Esophagus (tissue), 2 donors: ENCODE measurements at regions not wholly inside any gene's neighbourhood (a gene's known extent, or its start where the extent isn't known, plus 50 kb on each side); places are given as distances from the start of the nearest gene placed in this dataset.

ENCODE experiments used
- H3K27ac ChIP-seq, 2 donors: one replicate each; pipeline ENCODE4 v1.5.1; 2013; ENCODE audit warnings: low read depth in 2 of 2, mild to moderate bottlenecking in 2 of 2, inconsistent platforms in 1 of 2, low read length in 1 of 2, moderate library complexity in 1 of 2
- H3K27me3 ChIP-seq, 2 donors: one replicate each; pipeline ENCODE4 v1.6.1; 2013; ENCODE audit warnings: low read length in 2 of 2, control low read depth in 1 of 2, mild to moderate bottlenecking in 1 of 2; ENCODE audit not compliant: insufficient read depth in 2 of 2, control insufficient read depth in 1 of 2
- H3K36me3 ChIP-seq, 2 donors: one replicate each; pipeline ENCODE4 v1.6.1; 2013; ENCODE audit warnings: low read length in 1 of 2; ENCODE audit not compliant: control insufficient read depth in 2 of 2, insufficient read depth in 2 of 2
- H3K4me1 ChIP-seq, 2 donors: one replicate each; pipeline ENCODE4 v1.6.1; 2013; ENCODE audit warnings: low read length in 1 of 2; ENCODE audit not compliant: control insufficient read depth in 2 of 2, insufficient read depth in 2 of 2
- H3K4me3 ChIP-seq, 2 donors: one replicate each; pipeline ENCODE4 v1.5.1; 2013; ENCODE audit warnings: low read length in 2 of 2, mild to moderate bottlenecking in 2 of 2, low read depth in 1 of 2, moderate library complexity in 1 of 2
- H3K9me3 ChIP-seq, 2 donors: one replicate each; pipeline ENCODE4 v1.6.1; 2013; ENCODE audit warnings: mild to moderate bottlenecking in 2 of 2, low read depth in 1 of 2, low read length in 1 of 2, moderate library complexity in 1 of 2; ENCODE audit not compliant: control insufficient read depth in 2 of 2, insufficient read depth in 1 of 2
- WGBS, 2 donors: extraction: QIAGEN DNeasy Blood & Tissue Kit; methylation state at CpG; one replicate each; pipeline ENCODE4 v1.1.7; 2013; 5-methylcytosine and 5-hydroxymethylcytosine counted together
- donor health status: healthy with polysubstance abuse.
- donor health status: Bipolar disorder and iron deficiency.

DNA sequence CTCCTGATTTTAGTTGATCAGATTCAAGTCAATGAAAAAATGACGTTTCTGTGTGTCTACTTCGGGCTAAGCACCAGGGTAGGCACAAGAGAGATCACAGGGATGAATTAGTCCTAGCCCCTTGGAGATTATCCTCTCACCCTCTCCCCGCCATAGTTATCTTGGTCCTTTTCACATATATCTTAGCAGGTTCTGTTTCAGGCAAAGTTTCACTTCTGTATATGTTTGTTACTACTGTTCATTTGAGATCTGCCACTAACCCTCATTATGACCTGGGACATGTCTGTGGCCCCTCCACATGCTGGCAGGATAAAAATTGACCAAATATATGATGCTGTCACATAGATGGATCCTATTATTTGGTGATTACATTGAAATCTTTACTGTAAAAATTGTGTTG is 186.1 kb downstream of the AASDHPPT start:
- no peaks in the 10 kb centered on the region for H3K9me3 ChIP-seq
- no peaks in the 10 kb centered on the region for H3K27me3 ChIP-seq
- H3K27ac ChIP-seq = no peak overlapping the region
- H3K4me1 ChIP-seq = no peaks in the 10 kb centered on the region
- H3K36me3 ChIP-seq = no peaks in the 10 kb centered on the region
- WGBS, 2 donors = 80 to 81% methylated on average over 3 of the region's 3 CpGs
- H3K4me3 ChIP-seq = no peak overlapping the region

DNA sequence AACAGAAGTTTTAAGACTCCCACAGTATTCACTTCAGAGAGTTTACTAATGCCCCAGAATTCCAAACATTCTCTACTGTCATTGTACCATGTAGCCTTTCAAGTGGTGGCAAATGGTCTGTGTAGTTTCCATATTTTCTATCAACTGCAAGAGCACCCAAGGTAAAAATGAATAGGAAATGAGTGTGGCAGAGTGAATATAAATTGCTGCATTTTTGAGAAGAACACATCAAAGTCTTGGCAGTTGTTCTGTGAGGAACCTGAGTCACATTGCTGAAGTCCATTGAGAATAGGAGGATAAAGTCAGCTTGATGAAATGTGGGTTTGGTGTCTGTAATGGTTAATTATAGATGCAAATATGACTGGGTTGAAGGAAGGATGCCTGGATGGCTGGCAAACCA is 193.6 kb downstream of the AASDHPPT start:
- H3K27me3 ChIP-seq = no peaks in the 10 kb centered on the region
- H3K4me1 ChIP-seq = no peaks in the 10 kb centered on the region
- no peaks in the 10 kb centered on the region for H3K36me3 ChIP-seq
- no peak overlapping the region for H3K4me3 ChIP-seq
- no peak overlapping the region for H3K27ac ChIP-seq
- H3K9me3 ChIP-seq = no peaks in the 10 kb centered on the region

DNA sequence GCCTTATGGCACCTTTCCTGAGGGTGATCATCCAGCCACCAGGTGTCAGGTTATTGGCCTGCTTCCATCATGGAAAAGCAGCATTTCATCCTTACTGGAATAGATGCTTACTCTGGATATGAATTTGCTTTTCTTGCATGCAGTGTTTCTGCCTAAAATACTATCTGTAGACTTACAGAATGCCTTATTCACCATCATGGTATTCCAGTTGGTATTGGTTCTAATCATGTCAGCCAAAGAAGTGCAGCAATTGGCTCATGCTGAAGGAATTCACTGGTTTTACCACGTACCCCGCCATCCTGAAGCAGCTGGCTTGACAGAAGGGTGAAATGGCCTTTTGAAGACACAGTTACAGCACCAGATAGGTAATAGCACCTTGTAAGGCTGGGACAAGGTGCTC is 194.2 kb downstream of the AASDHPPT start:
- Histone ChIP-seq H3K4me1 (no peaks in the 10 kb centered on the region), H3K9me3 (no peaks in the 10 kb centered on the region), H3K27me3 (no peaks in the 10 kb centered on the region), H3K27ac (no peak overlapping the region), H3K4me3 (no peak overlapping the region), H3K36me3 (no peaks in the 10 kb centered on the region)
- WGBS, 2 donors = 89 to 92% methylated on average over 2 of the region's 2 CpGs

DNA sequence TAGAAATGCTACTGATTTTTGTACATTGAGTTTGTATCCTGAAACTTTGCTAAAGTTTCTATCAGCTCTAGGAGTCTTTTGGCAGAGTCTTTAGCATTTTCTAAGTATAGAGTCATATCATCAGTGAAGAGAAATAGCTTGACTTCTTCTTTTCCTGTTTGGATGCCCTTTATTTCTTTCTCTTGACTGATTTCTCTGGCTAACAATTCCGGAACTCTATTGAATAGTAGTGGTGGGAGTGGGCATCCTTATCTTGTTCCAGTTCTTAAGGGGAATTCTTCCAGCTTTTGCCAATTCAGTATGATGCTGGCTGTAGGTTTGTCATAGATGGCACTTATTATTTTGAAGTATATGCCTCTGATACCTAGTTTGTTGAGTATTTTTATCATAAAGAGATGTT is 197.7 kb downstream of the AASDHPPT start:
- H3K9me3 ChIP-seq = no peaks in the 10 kb centered on the region
- no peaks in the 10 kb centered on the region for H3K36me3 ChIP-seq
- 81 to 90% methylated on average over 1 of the region's 1 CpG for WGBS, 2 donors
- no peaks in the 10 kb centered on the region for H3K4me1 ChIP-seq
- H3K27me3 ChIP-seq = no peaks in the 10 kb centered on the region
- H3K4me3 ChIP-seq = no peak overlapping the region
- no peak overlapping the region for H3K27ac ChIP-seq

DNA sequence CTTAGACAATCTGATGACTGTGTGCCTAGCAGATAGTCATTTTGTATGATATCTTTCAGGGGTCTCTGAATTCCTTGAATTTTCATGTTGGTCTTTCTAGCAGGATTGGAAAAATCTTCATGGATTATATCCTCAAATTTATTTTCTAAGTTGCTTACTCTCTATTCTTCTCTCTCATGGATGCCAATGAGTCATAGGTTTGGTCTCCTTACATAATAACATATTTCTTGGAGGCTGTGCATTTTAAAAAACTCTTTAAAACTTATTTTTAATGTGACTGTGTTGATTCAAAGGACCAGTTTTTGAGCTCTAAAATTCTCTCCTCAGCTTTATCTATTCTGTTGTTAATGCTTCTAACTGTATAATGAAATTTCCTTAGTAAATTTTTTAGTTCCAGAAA is 198.7 kb downstream of the AASDHPPT start:
- Histone ChIP-seq H3K36me3 (no peaks in the 10 kb centered on the region), H3K9me3 (no peaks in the 10 kb centered on the region), H3K4me1 (no peaks in the 10 kb centered on the region), H3K4me3 (no peak overlapping the region), H3K27me3 (no peaks in the 10 kb centered on the region), H3K27ac (no peak overlapping the region)

DNA sequence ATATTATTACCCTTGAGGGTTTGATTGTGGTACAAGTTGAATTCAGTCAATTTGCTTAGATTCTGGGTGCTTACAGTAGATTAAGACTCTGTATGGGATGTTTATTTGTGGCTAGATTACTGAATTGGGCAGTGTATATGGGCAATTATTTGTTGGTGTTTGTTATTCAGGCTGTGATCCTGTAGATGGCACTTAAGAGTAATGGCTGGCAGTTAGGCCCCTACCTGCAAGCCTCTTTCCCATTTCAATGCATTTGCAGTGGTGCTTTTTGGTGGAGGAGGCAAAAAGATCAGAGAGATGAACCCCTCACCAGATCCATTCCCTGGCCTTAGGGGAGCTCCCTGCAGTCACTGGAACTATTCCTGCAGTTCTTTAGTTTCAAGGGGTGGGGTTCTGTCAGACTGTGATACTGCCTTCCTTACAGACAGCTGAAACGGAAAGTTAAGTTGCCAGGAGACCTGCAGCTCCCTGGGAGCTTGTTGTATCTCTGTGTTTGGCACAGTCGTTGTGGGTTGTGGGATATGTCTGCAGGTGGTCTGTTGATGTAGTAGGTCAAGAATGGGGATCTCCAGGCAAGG is 199.5 kb downstream of the AASDHPPT start:
- 53 to 57% methylated on average over 2 of the region's 2 CpGs for WGBS, 2 donors

DNA sequence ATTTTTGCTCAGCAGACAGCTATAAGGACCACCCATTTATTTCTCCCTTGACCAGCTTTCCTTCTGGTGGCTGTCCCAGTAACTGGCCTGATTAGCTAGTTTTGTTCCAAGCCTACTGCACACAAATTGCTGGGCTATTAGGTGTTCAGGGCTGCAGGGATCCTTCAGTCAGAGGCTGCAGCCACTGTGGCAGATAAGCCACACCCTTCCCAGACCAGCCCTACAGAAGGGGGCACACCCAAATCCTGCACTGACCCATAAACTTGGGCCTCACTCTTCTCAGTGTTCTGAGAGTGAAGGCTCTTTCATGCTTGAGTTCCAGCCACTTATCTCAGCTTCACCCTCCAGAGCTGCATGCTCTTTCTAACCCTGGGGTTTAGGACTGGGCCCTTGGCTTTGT is 200.0 kb downstream of the AASDHPPT start:
- no peaks in the 10 kb centered on the region for H3K27me3 ChIP-seq
- H3K9me3 ChIP-seq = no peaks in the 10 kb centered on the region
- no peak overlapping the region for H3K27ac ChIP-seq
- no peaks in the 10 kb centered on the region for H3K4me1 ChIP-seq
- H3K4me3 ChIP-seq = no peak overlapping the region
- no peaks in the 10 kb centered on the region for H3K36me3 ChIP-seq

More for the DNA sequence above, 199.5 kb downstream of the AASDHPPT start:
- H3K4me1 ChIP-seq = no peaks in the 10 kb centered on the region
- no peaks in the 10 kb centered on the region for H3K9me3 ChIP-seq
- H3K36me3 ChIP-seq = no peaks in the 10 kb centered on the region
- H3K4me3 ChIP-seq = no peak overlapping the region
- no peak overlapping the region for H3K27ac ChIP-seq
- H3K27me3 ChIP-seq = no peaks in the 10 kb centered on the region

DNA sequence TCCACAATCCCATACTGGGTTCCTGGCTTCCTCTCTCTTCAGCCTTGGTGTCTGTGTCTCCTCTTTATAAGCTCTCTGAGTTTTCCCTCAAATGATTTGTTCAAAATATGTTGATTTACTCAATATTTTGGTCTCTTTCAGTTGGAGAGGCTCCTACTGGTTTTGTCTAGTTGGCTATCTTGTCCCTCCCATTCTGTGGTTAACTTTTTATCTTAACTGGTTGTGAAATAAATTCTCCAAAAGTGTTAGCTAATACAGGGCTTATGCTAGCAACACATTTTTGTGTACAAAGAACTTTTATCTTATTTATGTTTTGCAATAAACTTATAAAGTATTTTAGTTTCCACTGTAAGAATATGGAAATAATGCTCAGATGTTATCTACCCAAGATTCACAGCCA is 200.9 kb downstream of the AASDHPPT start:
- Histone ChIP-seq H3K36me3 (no peaks in the 10 kb centered on the region), H3K4me1 (no peaks in the 10 kb centered on the region), H3K4me3 (no peak overlapping the region), H3K27me3 (no peaks in the 10 kb centered on the region), H3K9me3 (no peaks in the 10 kb centered on the region), H3K27ac (no peak overlapping the region)

DNA sequence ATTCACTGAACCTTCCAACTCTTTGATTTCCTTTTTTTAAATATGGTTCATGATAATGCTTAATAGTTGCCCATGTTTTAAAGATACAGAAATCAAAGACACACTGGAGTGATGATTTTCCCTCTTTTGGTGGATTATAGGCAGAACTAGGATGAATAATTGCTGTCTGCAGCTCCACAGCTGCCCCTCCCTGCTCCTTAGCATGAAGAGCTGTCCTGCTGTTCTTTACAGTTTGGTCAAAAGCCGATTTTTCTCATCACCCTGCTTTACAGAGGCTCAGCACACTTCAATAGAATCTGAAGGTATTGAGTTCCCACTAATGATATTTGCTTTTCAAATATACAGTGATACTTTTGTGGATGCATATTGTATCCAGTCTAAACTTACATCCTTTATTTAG is 202.6 kb downstream of the AASDHPPT start:
- 21 to 33% methylated on average over 1 of the region's 1 CpG for WGBS, 2 donors
- Histone ChIP-seq H3K27ac (no peak overlapping the region), H3K9me3 (no peaks in the 10 kb centered on the region), H3K36me3 (no peaks in the 10 kb centered on the region), H3K4me1 (no peaks in the 10 kb centered on the region), H3K4me3 (no peak overlapping the region), H3K27me3 (no peaks in the 10 kb centered on the region)

DNA sequence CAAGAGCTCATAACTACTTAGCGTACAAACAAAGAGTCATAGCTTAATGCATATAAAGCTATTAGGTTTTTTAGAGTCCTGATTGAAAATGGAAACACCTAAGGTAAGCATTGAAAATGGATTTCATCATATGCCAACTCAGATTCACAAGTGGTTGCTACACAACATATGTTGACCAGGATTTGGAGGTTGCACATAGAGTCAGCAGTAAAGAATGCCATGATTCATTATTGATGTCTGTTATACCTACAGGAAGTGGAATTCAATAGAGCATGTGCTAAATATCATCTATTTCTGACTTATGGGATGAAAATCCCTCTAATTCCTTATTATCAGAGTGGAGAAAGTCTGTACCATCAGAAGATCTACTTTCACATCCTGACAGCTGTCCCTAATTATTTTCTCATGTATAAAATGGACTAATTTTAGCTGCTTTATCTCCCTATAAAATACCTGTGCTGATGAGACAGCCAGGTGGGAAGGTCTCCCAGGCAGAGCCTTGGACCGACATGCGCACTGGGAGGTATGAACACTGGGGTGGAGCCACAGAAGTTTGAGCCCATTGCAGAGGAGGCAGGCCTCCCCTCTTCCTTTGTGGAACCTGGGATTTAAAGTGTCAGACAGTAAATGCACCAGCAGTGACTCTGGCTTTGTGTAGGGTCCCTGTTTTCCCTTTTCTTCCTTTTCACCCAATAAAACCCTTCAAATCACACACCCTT is 204.2 kb downstream of the AASDHPPT start:
- Histone ChIP-seq H3K4me3 (no peak overlapping the region), H3K27me3 (no peaks in the 10 kb centered on the region), H3K36me3 (no peaks in the 10 kb centered on the region), H3K4me1 (no peaks in the 10 kb centered on the region), H3K9me3 (no peaks in the 10 kb centered on the region), H3K27ac (no peak overlapping the region)
- 89 to 91% methylated on average over 3 of the region's 3 CpGs for WGBS, 2 donors
